ENCODE measurements at regions not wholly inside any gene's neighbourhood (a gene's known extent, or its start where the extent isn't known, plus 50 kb on each side); places are given as distances from the start of the nearest gene placed in this dataset.

DNA sequence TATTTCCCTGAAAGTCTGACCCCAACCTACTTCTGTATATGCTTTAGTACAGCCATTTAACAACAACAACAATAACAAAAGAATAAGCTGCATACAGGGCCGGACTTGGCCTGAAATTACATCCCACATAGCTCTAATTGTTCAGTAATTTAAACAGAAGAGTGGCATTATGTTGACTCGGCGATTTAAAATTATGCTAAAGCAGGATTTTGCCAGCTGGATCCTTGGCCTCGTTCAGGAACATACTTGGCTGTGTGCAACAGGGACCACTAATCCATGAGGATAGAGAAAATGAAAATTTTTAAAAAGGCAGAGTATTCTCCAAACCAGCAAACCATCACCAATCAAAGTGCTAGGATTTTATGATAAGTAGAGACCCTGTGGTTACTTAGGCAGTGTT lies 433.1 kb upstream of the RBMS3 start:
- TF ChIP-seq CTCF (IDR thresholded peaks at IDR 0.05), result no peak
- Mint-ChIP-seq H3K27ac (no peak overlapping the region), H3K4me3 (no peak overlapping the region), H3K36me3 (ENCODE audit: low read depth) (no peaks in the 10 kb centered on the region), H3K4me1 (no peaks in the 10 kb centered on the region), H3K9me3 (no peaks in the 10 kb centered on the region), H3K27me3 (no peaks in the 10 kb centered on the region)
- intact Hi-C loops (cut with micrococcal nuclease), result no loop called here
- CTCF ChIA-PET, result no interaction called here
- POLR2A ChIA-PET, result no interaction called here
- DNase-seq, result no peak
- no peak for ATAC-seq (ENCODE audit: low read depth)

DNA sequence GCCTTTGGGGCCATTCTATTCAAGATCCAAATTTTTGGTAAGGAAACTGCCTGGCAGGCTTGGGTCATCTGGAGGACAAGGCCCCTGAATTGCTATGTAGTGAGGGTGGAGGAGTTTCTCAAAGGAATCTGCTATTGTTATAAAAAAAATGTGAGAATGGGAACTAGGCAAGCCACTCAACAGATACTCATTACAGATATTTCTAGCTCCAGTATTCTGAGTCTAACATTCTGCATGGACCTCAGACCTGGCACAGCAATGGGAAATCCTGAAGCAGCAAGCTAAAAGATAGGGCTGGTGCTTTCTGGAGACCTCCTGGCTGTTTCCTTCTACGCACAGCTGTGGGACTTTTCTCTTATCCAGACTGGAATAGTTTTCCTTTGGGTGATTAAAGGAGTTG lies 430.7 kb upstream of the RBMS3 start:
- no peak for TF ChIP-seq CTCF (IDR thresholded peaks at IDR 0.05)
- DNase-seq (no peak), ATAC-seq (ENCODE audit: low read depth) (no peak)
- Mint-ChIP-seq H3K4me1 (no peaks in the 10 kb centered on the region), H3K9me3 (no peaks in the 10 kb centered on the region), H3K36me3 (ENCODE audit: low read depth) (no peaks in the 10 kb centered on the region), H3K4me3 (no peak overlapping the region), H3K27me3 (no peaks in the 10 kb centered on the region), H3K27ac (no peak overlapping the region)
- intact Hi-C loops (cut with micrococcal nuclease), result no loop called here
- ChIA-PET POLR2A (no interaction called here), CTCF (no interaction called here)

GRCh38 chr3:28853830-28854229 lies 427.0 kb upstream of the RBMS3 start:
- Mint-ChIP-seq H3K4me3 (no peak overlapping the region), H3K27me3 (no peaks in the 10 kb centered on the region), H3K27ac (no peak overlapping the region), H3K4me1 (no peaks in the 10 kb centered on the region), H3K9me3 (no peaks in the 10 kb centered on the region), H3K36me3 (ENCODE audit: low read depth) (no peaks in the 10 kb centered on the region)
- CTCF ChIA-PET, result no interaction called here
- POLR2A ChIA-PET, result no interaction called here
- DNase-seq (no peak), ATAC-seq (ENCODE audit: low read depth) (no peak)
- intact Hi-C loops (cut with micrococcal nuclease), result no loop called here
- TF ChIP-seq CTCF (IDR thresholded peaks at IDR 0.05), result no peak

GRCh38 chr3:28856796-28857195 lies 424.1 kb upstream of the RBMS3 start:
- ChIA-PET POLR2A (no interaction called here), CTCF (no interaction called here)
- DNase-seq (no peak), ATAC-seq (ENCODE audit: low read depth) (no peak)
- TF ChIP-seq CTCF (IDR thresholded peaks at IDR 0.05), result no peak
- no peak overlapping the region for H3K27ac Mint-ChIP-seq
- no peaks in the 10 kb centered on the region for H3K36me3 Mint-ChIP-seq (ENCODE audit: low read depth)
- H3K27me3 Mint-ChIP-seq, result no peaks in the 10 kb centered on the region
- no peaks in the 10 kb centered on the region for H3K4me1 Mint-ChIP-seq
- intact Hi-C loops (cut with micrococcal nuclease), result no loop called here
- no peaks in the 10 kb centered on the region for H3K9me3 Mint-ChIP-seq
- H3K4me3 Mint-ChIP-seq, result no peak overlapping the region

GRCh38 chr3:28859897-28860296 lies 421.0 kb upstream of the RBMS3 start:
- intact Hi-C loops (cut with micrococcal nuclease), result no loop called here
- TF ChIP-seq CTCF (IDR thresholded peaks at IDR 0.05), result no peak
- CTCF ChIA-PET, result no interaction called here
- H3K4me1 Mint-ChIP-seq, result no peaks in the 10 kb centered on the region
- POLR2A ChIA-PET, result no interaction called here
- H3K27me3 Mint-ChIP-seq, result no peaks in the 10 kb centered on the region
- ATAC-seq (ENCODE audit: low read depth), result no peak
- DNase-seq, result no peak
- H3K27ac Mint-ChIP-seq, result no peak overlapping the region
- no peaks in the 10 kb centered on the region for H3K36me3 Mint-ChIP-seq (ENCODE audit: low read depth)
- H3K9me3 Mint-ChIP-seq, result no peaks in the 10 kb centered on the region
- no peak overlapping the region for H3K4me3 Mint-ChIP-seq
